Natural killer cell (primary cell): ENCODE measurements at regions not wholly inside any gene's neighbourhood (a gene's known extent, or its start where the extent isn't known, plus 50 kb on each side); places are given as distances from the start of the nearest gene placed in this dataset.

Source experiments
- ATAC-seq, 3 donors: fragments of 150-1000 bp in 2 of 3; fragments of 200-7000 bp in 1 of 3; cut with Tn5 transposase; 1 replicate in 1 of 3; 2 replicates in 2 of 3; pipeline ENCODE4 v1.10.0; 2021; ENCODE audit warnings: mild to moderate bottlenecking in 2 of 3, moderate library complexity in 2 of 3
- DNase-seq, 2 donors: peaks; one replicate each; pipeline versions ENCODE4 v3.0.0 to v3.0.0-alpha.2; 2013 to 2021; ENCODE audit warnings: mixed read lengths in 1 of 2
- H3K27ac ChIP-seq: one replicate; pipeline ENCODE4 v1.5.1; 2013; ENCODE audit warnings: mild to moderate bottlenecking, low read length
- H3K27me3 ChIP-seq: one replicate; pipeline ENCODE4 v1.6.1; 2013; ENCODE audit warnings: low read length; ENCODE audit not compliant: control insufficient read depth, insufficient read depth
- H3K36me3 ChIP-seq: one replicate; pipeline ENCODE4 v1.6.1; 2013; ENCODE audit warnings: low read length; ENCODE audit not compliant: control insufficient read depth, insufficient read depth
- H3K4me1 ChIP-seq: one replicate; pipeline ENCODE4 v1.6.1; 2013; ENCODE audit warnings: low read length; ENCODE audit not compliant: control insufficient read depth, insufficient read depth
- H3K4me3 ChIP-seq: one replicate; pipeline ENCODE4 v1.5.1; 2013; ENCODE audit warnings: low read length
- H3K9me3 ChIP-seq: one replicate; pipeline ENCODE4 v1.6.1; 2013; ENCODE audit warnings: low read length; ENCODE audit not compliant: control insufficient read depth, insufficient read depth
- H3K27ac Mint-ChIP-seq, 2 donors: one replicate each; pipeline ENCODE4 v1.8.0; 2022; ENCODE audit warnings: mild to moderate bottlenecking in 2 of 2, mixed read lengths in 2 of 2, moderate library complexity in 1 of 2
- H3K27me3 Mint-ChIP-seq, 2 donors: one replicate each; pipeline ENCODE4 v1.8.0; 2022; ENCODE audit warnings: low read depth in 2 of 2, mixed read lengths in 2 of 2
- H3K36me3 Mint-ChIP-seq: one replicate; pipeline ENCODE4 v1.8.0; 2022; ENCODE audit warnings: mixed read lengths
- H3K4me1 Mint-ChIP-seq, 2 donors: one replicate each; pipeline ENCODE4 v1.8.0; 2022; ENCODE audit warnings: mixed read lengths in 2 of 2
- H3K4me3 Mint-ChIP-seq: one replicate; pipeline ENCODE4 v1.8.0; 2022; ENCODE audit warnings: mild to moderate bottlenecking, moderate library complexity, mixed read lengths
- H3K9me3 Mint-ChIP-seq, 2 donors: one replicate each; pipeline ENCODE4 v1.8.0; 2022; ENCODE audit warnings: mixed read lengths in 2 of 2
- CTCF ChIP-seq: fragments of 200-600 bp; IDR thresholded peaks from one replicate; pipeline ENCODE4 v1.8.0; 2022; ENCODE audit warnings: antibody characterized with exemption
- WGBS: methylation state at CpG from one replicate; pipeline ENCODE4 v1.1.7; 2013; ENCODE audit warnings: missing lambda C conversion rate; ENCODE audit not compliant: insufficient coverage; 5-methylcytosine and 5-hydroxymethylcytosine counted together
- intact Hi-C: fragments of 100-400 bp; cut with micrococcal nuclease; formaldehyde crosslinking; loops from one replicate; pipeline ENCODE4 v1.14.2; 2022

- Histone ChIP-seq H3K9me3 (peaks cover 5% of the 10 kb centered on the region), H3K36me3 (no peaks in the 10 kb centered on the region), H3K27me3 (no peaks in the 10 kb centered on the region), H3K27ac (no peak overlapping the region), H3K4me1 (no peaks in the 10 kb centered on the region), H3K4me3 (no peak overlapping the region)
- Mint-ChIP-seq H3K9me3 (peaks cover 2 to 6% of the 10 kb centered on the region in 2 donors), H3K4me3 (no peak overlapping the region), H3K4me1 (no peaks in the 10 kb centered on the region), H3K27me3 (no peaks in the 10 kb centered on the region), H3K36me3 (no peaks in the 10 kb centered on the region), H3K27ac (no peak overlapping the region)
- intact Hi-C loops, result no loop called here
- no peak for ATAC-seq
- 72% methylated on average over 6 of the region's 6 CpGs for whole genome bisulfite sequencing
- DNase-seq, result no peak
- TF ChIP-seq CTCF, result no peak
Measured at GRCh38 chr2:4139316-4139715, 435.9 kb downstream of the DCDC2C start.

GRCh38 chr2:4139731-4140130, 436.4 kb downstream of the DCDC2C start:
- ATAC-seq, result no peak
- H3K27ac ChIP-seq, result no peak overlapping the region
- no peak overlapping the region for H3K27ac Mint-ChIP-seq
- peaks cover 5% of the 10 kb centered on the region for H3K9me3 ChIP-seq
- H3K4me1 ChIP-seq, result no peaks in the 10 kb centered on the region
- H3K27me3 ChIP-seq, result no peaks in the 10 kb centered on the region
- TF ChIP-seq CTCF, result no peak
- H3K27me3 Mint-ChIP-seq, result no peaks in the 10 kb centered on the region
- no peak for DNase-seq
- no peak overlapping the region for H3K4me3 Mint-ChIP-seq
- H3K36me3 ChIP-seq, result no peaks in the 10 kb centered on the region
- no peaks in the 10 kb centered on the region for H3K4me1 Mint-ChIP-seq
- peaks cover 2 to 6% of the 10 kb centered on the region in 2 donors for H3K9me3 Mint-ChIP-seq
- intact Hi-C loops, result no loop called here
- WGBS, result 74% methylated on average over 1 of the region's 1 CpG
- H3K36me3 Mint-ChIP-seq, result no peaks in the 10 kb centered on the region
- H3K4me3 ChIP-seq, result no peak overlapping the region

GRCh38 chr2:4140281-4140970, 437.1 kb downstream of the DCDC2C start:
- no peaks in the 10 kb centered on the region for H3K27me3 Mint-ChIP-seq
- intact Hi-C loops, result no loop called here
- no peak overlapping the region for H3K4me3 Mint-ChIP-seq
- DNase-seq, result no peak
- no peaks in the 10 kb centered on the region for H3K36me3 Mint-ChIP-seq
- H3K4me3 ChIP-seq, result no peak overlapping the region
- H3K27ac ChIP-seq, result no peak overlapping the region
- TF ChIP-seq CTCF, result no peak
- 88% methylated on average over 9 of the region's 9 CpGs for WGBS
- H3K4me1 ChIP-seq, result no peaks in the 10 kb centered on the region
- peaks cover 2 to 6% of the 10 kb centered on the region in 2 donors for H3K9me3 Mint-ChIP-seq
- no peaks in the 10 kb centered on the region for H3K27me3 ChIP-seq
- no peaks in the 10 kb centered on the region for H3K36me3 ChIP-seq
- ATAC-seq, result no peak
- no peaks in the 10 kb centered on the region for H3K9me3 ChIP-seq
- H3K27ac Mint-ChIP-seq, result no peak overlapping the region
- H3K4me1 Mint-ChIP-seq, result no peaks in the 10 kb centered on the region

- no peak for DNase-seq
- intact Hi-C loops, result no loop called here
- Mint-ChIP-seq H3K4me3 (no peak overlapping the region), H3K36me3 (no peaks in the 10 kb centered on the region), H3K27me3 (no peaks in the 10 kb centered on the region), H3K9me3 (peaks cover 4 to 7% of the 10 kb centered on the region in 2 donors), H3K4me1 (no peaks in the 10 kb centered on the region), H3K27ac (no peak overlapping the region)
- no peak overlapping the region for H3K4me3 ChIP-seq
- TF ChIP-seq CTCF, result no peak
- no peaks in the 10 kb centered on the region for H3K27me3 ChIP-seq
- WGBS, result 64% methylated on average over 1 of the region's 1 CpG
- H3K4me1 ChIP-seq, result no peaks in the 10 kb centered on the region
- H3K36me3 ChIP-seq, result no peaks in the 10 kb centered on the region
- no peak overlapping the region for H3K27ac ChIP-seq
- no peak for ATAC-seq
- no peaks in the 10 kb centered on the region for H3K9me3 ChIP-seq
Measured at GRCh38 chr2:4144731-4145130, 441.4 kb downstream of the DCDC2C start.
